ENCODE measurements at regions not wholly inside any gene's neighbourhood (a gene's known extent, or its start where the extent isn't known, plus 50 kb on each side); places are given as distances from the start of the nearest gene placed in this dataset.

GRCh38 chr16:85197611-85198566 lies 85.6 kb upstream of the CIBAR2 start (continued):
- TF ChIP-seq THRA (CRISPR knock-in tag; IDR thresholded peaks at IDR 0.05; ENCODE audit: borderline replicate concordance) (peak; percentile 98), ATF6 (CRISPR knock-in tag; conservative IDR thresholded peaks at IDR 0.05) (no peak; the same call in 1 of the 2 replicates), JUND (CRISPR knock-in tag; IDR thresholded peaks at IDR 0.05) (peak; percentile 82; the same call in 1 of the 2 replicates), KAT7 (CRISPR knock-in tag; IDR thresholded peaks at IDR 0.05; ENCODE audit: borderline replicate concordance) (peak; percentile 84; the same call in 1 of the 2 replicates), ZNF280B (CRISPR knock-in tag; IDR thresholded peaks at IDR 0.05; ENCODE audit: borderline replicate concordance) (peak; percentile 83), POLR2G (IDR thresholded peaks at IDR 0.05; ENCODE audit: low read depth, low read length) (no peak), HNF4G (IDR thresholded peaks at IDR 0.05; ENCODE audit: borderline replicate concordance, low read depth, low read length) (peak; percentile 76), HNF4G (CRISPR knock-in tag; IDR thresholded peaks at IDR 0.05; ENCODE audit: borderline replicate concordance, low read depth) (peak; percentile 98), AHR (CRISPR knock-in tag; IDR thresholded peaks at IDR 0.05) (0 out of 2 replicates have a peak, but pooled peaks have one; percentile 41), ZNF407 (CRISPR knock-in tag; IDR thresholded peaks at IDR 0.05; ENCODE audit: not compliant biosample characterization) (peak; percentile 67), FLYWCH1 (CRISPR knock-in tag; IDR thresholded peaks at IDR 0.05) (no peak), KLF16 (CRISPR knock-in tag; IDR thresholded peaks at IDR 0.05) (peak in 1 of 2 experiments; percentile 80; a peak in 2 of 4 replicates), ZNF552 (CRISPR knock-in tag; IDR thresholded peaks at IDR 0.05; ENCODE audit: borderline replicate concordance) (peak; percentile 34; the same call in 1 of the 2 replicates)
